ENCODE measurements at regions not wholly inside any gene's neighbourhood (a gene's known extent, or its start where the extent isn't known, plus 50 kb on each side); places are given as distances from the start of the nearest gene placed in this dataset.

DNA sequence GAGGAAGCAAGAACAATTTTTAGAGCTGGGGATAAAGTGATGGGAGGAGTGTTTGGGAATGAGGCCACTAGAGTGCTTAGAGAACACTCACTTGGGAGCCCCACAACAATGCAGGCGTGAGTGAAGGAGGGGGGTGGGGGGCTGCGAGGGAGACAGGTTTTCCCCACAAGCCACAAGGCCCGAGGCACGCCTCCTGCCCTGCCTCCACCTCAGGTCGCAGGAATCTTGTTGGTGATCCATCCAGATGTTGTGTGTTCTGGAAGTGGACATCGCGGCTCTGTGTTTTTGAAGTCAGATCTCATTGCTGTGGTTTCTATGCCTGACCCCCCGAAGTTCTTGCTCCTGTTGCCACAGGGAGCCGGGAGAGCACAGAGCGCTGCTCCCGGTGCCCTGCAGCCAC, 178.0 kb upstream of the BMPER start:
- TF ChIP-seq, protein P1, sequence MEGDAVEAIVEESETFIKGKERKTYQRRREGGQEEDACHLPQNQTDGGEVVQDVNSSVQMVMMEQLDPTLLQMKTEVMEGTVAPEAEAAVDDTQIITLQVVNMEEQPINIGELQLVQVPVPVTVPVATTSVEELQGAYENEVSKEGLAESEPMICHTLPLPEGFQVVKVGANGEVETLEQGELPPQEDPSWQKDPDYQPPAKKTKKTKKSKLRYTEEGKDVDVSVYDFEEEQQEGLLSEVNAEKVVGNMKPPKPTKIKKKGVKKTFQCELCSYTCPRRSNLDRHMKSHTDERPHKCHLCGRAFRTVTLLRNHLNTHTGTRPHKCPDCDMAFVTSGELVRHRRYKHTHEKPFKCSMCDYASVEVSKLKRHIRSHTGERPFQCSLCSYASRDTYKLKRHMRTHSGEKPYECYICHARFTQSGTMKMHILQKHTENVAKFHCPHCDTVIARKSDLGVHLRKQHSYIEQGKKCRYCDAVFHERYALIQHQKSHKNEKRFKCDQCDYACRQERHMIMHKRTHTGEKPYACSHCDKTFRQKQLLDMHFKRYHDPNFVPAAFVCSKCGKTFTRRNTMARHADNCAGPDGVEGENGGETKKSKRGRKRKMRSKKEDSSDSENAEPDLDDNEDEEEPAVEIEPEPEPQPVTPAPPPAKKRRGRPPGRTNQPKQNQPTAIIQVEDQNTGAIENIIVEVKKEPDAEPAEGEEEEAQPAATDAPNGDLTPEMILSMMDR (IDR thresholded peaks at IDR 0.05), result no peak
- peak overlapping the region; percentile 7 to 61 for H3K27ac ChIP-seq
- H3K4me3 ChIP-seq, result no peak overlapping the region
- DNase-seq (no peak), ATAC-seq (no peak)
- H3K27me3 ChIP-seq, result no peaks in the 10 kb centered on the region
- intact Hi-C loops (cut with DNase I), result no loop called here
- peaks cover 0 to 3% of the 10 kb centered on the region in 2 donors for H3K4me1 ChIP-seq
- H3K36me3 ChIP-seq, result no peaks in the 10 kb centered on the region
- no peaks in the 10 kb centered on the region for H3K9me3 ChIP-seq

DNA sequence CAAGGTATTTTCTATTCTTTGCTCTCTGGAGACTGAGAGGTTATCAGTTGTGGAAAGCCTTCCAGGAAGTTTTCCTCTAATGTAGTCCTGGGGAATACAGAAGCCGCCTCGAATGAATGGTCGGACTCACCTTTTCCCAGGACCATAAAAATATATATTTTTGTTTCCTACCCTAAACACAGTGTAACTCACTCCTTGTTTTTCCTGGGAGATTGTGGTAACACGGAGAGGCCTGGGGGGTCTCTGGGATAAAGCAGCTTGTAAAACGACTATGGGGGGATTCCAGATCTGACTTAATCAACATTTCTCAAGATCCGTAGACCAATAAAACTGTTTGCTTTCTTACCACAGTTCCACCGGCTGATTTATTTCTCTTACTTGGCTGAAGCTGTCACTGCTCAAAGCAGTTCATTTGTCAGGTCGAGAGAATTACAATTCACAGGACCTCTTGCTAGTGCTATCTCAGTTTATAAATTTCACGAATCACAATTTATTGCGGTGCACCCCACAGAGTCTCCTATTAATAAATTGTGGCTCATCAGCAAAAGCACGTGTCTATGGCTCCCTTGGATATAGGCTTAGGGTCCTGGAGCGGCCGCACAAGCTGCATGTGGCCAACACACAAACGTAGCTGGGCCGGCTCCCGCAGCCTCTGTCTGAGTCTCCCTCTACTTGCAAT, 176.3 kb upstream of the BMPER start:
- H3K4me3 ChIP-seq, result no peak overlapping the region
- DNase-seq (no peak), ATAC-seq (no peak)
- H3K9me3 ChIP-seq, result no peaks in the 10 kb centered on the region
- H3K27ac ChIP-seq, result no peak overlapping the region
- no peaks in the 10 kb centered on the region for H3K27me3 ChIP-seq
- intact Hi-C loops (cut with DNase I), result no loop called here
- TF ChIP-seq, protein P1 (IDR thresholded peaks at IDR 0.05), result no peak
- H3K36me3 ChIP-seq, result no peaks in the 10 kb centered on the region
- no peaks in the 10 kb centered on the region for H3K4me1 ChIP-seq

DNA sequence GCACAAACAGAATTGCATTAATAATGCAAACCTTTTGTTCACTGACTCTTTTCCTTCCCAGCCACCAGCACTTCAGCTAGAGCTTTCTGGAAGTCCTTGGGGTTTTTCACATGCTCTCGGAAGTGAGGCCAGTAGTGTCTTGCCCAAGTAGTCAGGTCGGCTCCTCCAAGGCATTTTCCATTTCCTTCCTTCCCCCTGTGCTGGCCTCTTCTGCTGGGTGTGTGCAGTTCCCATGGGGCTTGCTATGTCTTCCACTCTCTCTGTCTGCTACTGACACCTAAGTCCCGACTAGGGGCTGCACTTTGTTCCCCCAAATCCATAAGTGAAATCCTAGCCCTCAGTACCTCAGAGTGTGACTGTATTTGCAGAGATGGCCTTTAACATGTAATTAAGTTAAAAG, 175.6 kb upstream of the BMPER start:
- Histone ChIP-seq H3K4me3 (no peak overlapping the region), H3K36me3 (no peaks in the 10 kb centered on the region), H3K27me3 (no peaks in the 10 kb centered on the region), H3K27ac (peak overlapping the region in 1 of 2 donors; percentile 13), H3K9me3 (no peaks in the 10 kb centered on the region), H3K4me1 (no peaks in the 10 kb centered on the region)
- intact Hi-C loops (cut with DNase I), result no loop called here
- no peak for ATAC-seq
- DNase-seq, result no peak
- TF ChIP-seq, protein P1 (IDR thresholded peaks at IDR 0.05), result no peak

DNA sequence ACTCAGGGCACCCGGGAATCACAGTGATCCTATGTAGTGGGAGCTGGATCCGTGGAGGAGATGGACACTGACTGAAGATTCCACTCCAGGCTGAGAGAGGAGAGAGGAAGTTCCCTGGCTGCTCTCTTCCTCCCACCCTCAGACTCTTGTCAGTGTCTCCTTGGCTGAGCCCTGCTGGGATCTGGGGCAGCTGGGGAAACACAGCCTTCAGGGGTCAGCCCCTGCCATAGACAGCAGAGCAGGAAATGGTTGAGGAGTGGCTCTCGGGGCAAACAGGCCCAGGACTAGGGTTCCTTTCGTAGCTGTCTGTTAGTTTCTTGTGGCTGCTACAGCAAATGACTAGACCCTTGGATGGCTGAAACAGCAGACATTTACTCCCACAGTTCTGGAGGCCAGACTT, 174.4 kb upstream of the BMPER start:
- intact Hi-C loops (cut with DNase I), result no loop called here
- H3K9me3 ChIP-seq, result no peaks in the 10 kb centered on the region
- ATAC-seq (no peak), DNase-seq (no peak)
- H3K4me1 ChIP-seq, result no peaks in the 10 kb centered on the region
- H3K27ac ChIP-seq, result no peak overlapping the region
- H3K4me3 ChIP-seq, result no peak overlapping the region
- H3K36me3 ChIP-seq, result no peaks in the 10 kb centered on the region
- TF ChIP-seq, protein P1 (IDR thresholded peaks at IDR 0.05), result no peak
- no peaks in the 10 kb centered on the region for H3K27me3 ChIP-seq

DNA sequence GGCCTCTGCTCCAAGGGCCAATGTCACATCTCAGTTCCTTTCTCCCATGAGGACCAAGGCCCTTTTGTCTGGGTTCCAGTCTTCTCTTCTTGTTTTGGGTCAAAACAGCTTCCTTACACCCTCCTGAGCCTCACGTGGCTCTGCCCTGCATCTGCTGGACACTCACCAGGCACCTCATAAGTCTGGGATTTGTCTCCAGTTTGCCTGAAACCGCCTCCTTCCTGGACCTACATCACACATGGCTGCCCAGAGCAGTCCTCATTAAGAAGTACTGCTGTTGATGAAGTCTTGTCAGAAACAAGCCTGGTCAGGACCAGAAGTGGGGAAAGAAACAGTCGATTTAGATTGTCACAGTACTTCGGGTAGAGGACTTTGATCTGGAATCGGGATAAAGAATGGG, 173.4 kb upstream of the BMPER start:
- Histone ChIP-seq H3K27me3 (no peaks in the 10 kb centered on the region), H3K36me3 (no peaks in the 10 kb centered on the region), H3K9me3 (no peaks in the 10 kb centered on the region), H3K27ac (no peak overlapping the region), H3K4me1 (no peaks in the 10 kb centered on the region), H3K4me3 (no peak overlapping the region)
- intact Hi-C loops (cut with DNase I), result no loop called here
- DNase-seq (no peak), ATAC-seq (no peak)
- TF ChIP-seq, protein P1 (IDR thresholded peaks at IDR 0.05), result no peak
